ENCODE measurements at regions not wholly inside any gene's neighbourhood (a gene's known extent, or its start where the extent isn't known, plus 50 kb on each side); places are given as distances from the start of the nearest gene placed in this dataset.

- no peak for TF ChIP-seq POLR2A (IDR thresholded peaks at IDR 0.05; ENCODE audit: low read length)
- no peak for TF ChIP-seq GATA1 (IDR thresholded peaks at IDR 0.05; ENCODE audit: low read depth, low read length)
These were observed 133.4 kb downstream of the SPAG6 start for GRCh38 chr10:22478555-22479334.

Measured in erythroblast (primary cell).